ENCODE measurements at regions not wholly inside any gene's neighbourhood (a gene's known extent, or its start where the extent isn't known, plus 50 kb on each side); places are given as distances from the start of the nearest gene placed in this dataset.
"Not testable (repeated sequence)": the region's sequence is repeated elsewhere in the genome, so short reads cannot be mapped to it uniquely, and the experiment has no call there.

GRCh38 chr1:188778578-188778977, 1699.1 kb downstream of the BRINP3 start:
- no peak for DNase-seq

GRCh38 chr1:188782220-188782841, 1695.3 kb downstream of the BRINP3 start:
- DNase-seq: peak; percentile 4

- DNase-seq: no peak
These were observed 1682.7 kb downstream of the BRINP3 start for GRCh38 chr1:188794969-188795368.

GRCh38 chr1:188812153-188812552, 1665.5 kb downstream of the BRINP3 start:
- DNase-seq: not testable (repeated sequence)

GRCh38 chr1:188812836-188813573, 1664.7 kb downstream of the BRINP3 start:
- DNase-seq: not testable (repeated sequence)

- no peak for DNase-seq
These were observed 1659.8 kb downstream of the BRINP3 start for GRCh38 chr1:188817814-188818213.

GRCh38 chr1:188822248-188822647, 1655.4 kb downstream of the BRINP3 start:
- DNase-seq: peak; percentile 26

GRCh38 chr1:188825471-188825870, 1652.2 kb downstream of the BRINP3 start:
- DNase-seq: no peak

GRCh38 chr1:188826800-188827199, 1650.9 kb downstream of the BRINP3 start:
- DNase-seq: no peak

GRCh38 chr1:188827400-188827799, 1650.3 kb downstream of the BRINP3 start:
- no peak for DNase-seq

- DNase-seq: not testable (repeated sequence)
These were observed 1636.5 kb downstream of the BRINP3 start for GRCh38 chr1:188841111-188841696.

- no peak for DNase-seq
These were observed 1631.2 kb downstream of the BRINP3 start for GRCh38 chr1:188846468-188846867.

GRCh38 chr1:188857526-188858087, 1620.1 kb downstream of the BRINP3 start:
- DNase-seq: no peak

GRCh38 chr1:188867614-188868013, 1610.0 kb downstream of the BRINP3 start:
- DNase-seq: no peak

GRCh38 chr1:188871164-188871563, 1606.5 kb downstream of the BRINP3 start:
- no peak for DNase-seq

- DNase-seq: no peak
These were observed 1605.3 kb downstream of the BRINP3 start for GRCh38 chr1:188872376-188872775.

- no peak for DNase-seq
These were observed 1600.0 kb downstream of the BRINP3 start for GRCh38 chr1:188877668-188878067.

GRCh38 chr1:188888386-188888785, 1589.3 kb downstream of the BRINP3 start:
- DNase-seq: no peak

- DNase-seq: no peak
These were observed 1588.5 kb downstream of the BRINP3 start for GRCh38 chr1:188889166-188889565.

- no peak for DNase-seq
These were observed 1585.7 kb downstream of the BRINP3 start for GRCh38 chr1:188891958-188892357.

- DNase-seq: no peak
These were observed 1582.1 kb downstream of the BRINP3 start for GRCh38 chr1:188895611-188896010.

GRCh38 chr1:188903241-188903640, 1574.4 kb downstream of the BRINP3 start:
- no peak for DNase-seq

- no peak for DNase-seq
These were observed 1573.5 kb downstream of the BRINP3 start for GRCh38 chr1:188904201-188904600.
